Tibial nerve (tissue), 4 donors: ENCODE measurements at regions not wholly inside any gene's neighbourhood (a gene's known extent, or its start where the extent isn't known, plus 50 kb on each side); places are given as distances from the start of the nearest gene placed in this dataset.
A peak's percentile ranks its signal among the peaks of the same experiment; 100 is the strongest.

ENCODE experiments used
- DNase-seq, 2 donors: peaks; one replicate each; pipeline ENCODE4 v3.0.0-alpha.2; 2019; ENCODE audit warnings: low spot score in 2 of 2
- H3K27ac ChIP-seq, 4 donors: fragments of 200-600 bp; sonication (generic) in 3 of 4; one replicate each; pipeline ENCODE4 v1.5.1; 2017 to 2019; ENCODE audit warnings: mild to moderate bottlenecking in 1 of 4
- H3K27me3 ChIP-seq, 2 donors: fragments of 200-600 bp; sonication (generic) in 1 of 2; one replicate each; pipeline versions ENCODE4 v1.5.1 to v1.6.0; 2017 to 2019
- H3K36me3 ChIP-seq, 3 donors: fragments of 200-600 bp; sonication (generic); one replicate each; pipeline ENCODE4 v1.5.1; 2018 to 2019
- H3K4me1 ChIP-seq, 4 donors: fragments of 200-600 bp; sonication (generic) in 3 of 4; one replicate each; pipeline ENCODE4 v1.5.1; 2017 to 2019
- H3K4me3 ChIP-seq, 4 donors: fragments of 200-600 bp; sonication (generic) in 3 of 4; one replicate each; pipeline ENCODE4 v1.5.1; 2017 to 2019; ENCODE audit warnings: mild to moderate bottlenecking in 1 of 4, moderate library complexity in 1 of 4
- H3K9me3 ChIP-seq, 4 donors: fragments of 200-600 bp; sonication (generic) in 3 of 4; one replicate each; pipeline ENCODE4 v1.5.1; 2017 to 2019
- CTCF ChIP-seq, 5 experiments: fragments of 200-600 bp in 3 of 5; fragments of 450-650 bp in 2 of 5; sonication (generic) in 3 of 5; IDR thresholded peaks; one replicate each; pipeline ENCODE4 v1.5.1; 2016 to 2019; ENCODE audit warnings: antibody characterized with exemption in 5 of 5, mild to moderate bottlenecking in 3 of 5, moderate library complexity in 2 of 5
- EP300 ChIP-seq, 2 donors: sonication (generic); formaldehyde crosslinking; IDR thresholded peaks; one replicate each; pipeline ENCODE4 v1.6.1; 2017; ENCODE audit warnings: antibody characterized with exemption in 2 of 2, mild to moderate bottlenecking in 1 of 2
- POLR2A ChIP-seq, 2 donors: fragments of 450-650 bp; IDR thresholded peaks; one replicate each; pipeline ENCODE4 v1.6.1; 2017; ENCODE audit warnings: antibody characterized with exemption in 2 of 2, mild to moderate bottlenecking in 2 of 2, moderate library complexity in 2 of 2
- WGBS, 2 donors: methylation state at CpG; one replicate each; pipeline ENCODE4 v1.1.5; 2018; 5-methylcytosine and 5-hydroxymethylcytosine counted together

DNA sequence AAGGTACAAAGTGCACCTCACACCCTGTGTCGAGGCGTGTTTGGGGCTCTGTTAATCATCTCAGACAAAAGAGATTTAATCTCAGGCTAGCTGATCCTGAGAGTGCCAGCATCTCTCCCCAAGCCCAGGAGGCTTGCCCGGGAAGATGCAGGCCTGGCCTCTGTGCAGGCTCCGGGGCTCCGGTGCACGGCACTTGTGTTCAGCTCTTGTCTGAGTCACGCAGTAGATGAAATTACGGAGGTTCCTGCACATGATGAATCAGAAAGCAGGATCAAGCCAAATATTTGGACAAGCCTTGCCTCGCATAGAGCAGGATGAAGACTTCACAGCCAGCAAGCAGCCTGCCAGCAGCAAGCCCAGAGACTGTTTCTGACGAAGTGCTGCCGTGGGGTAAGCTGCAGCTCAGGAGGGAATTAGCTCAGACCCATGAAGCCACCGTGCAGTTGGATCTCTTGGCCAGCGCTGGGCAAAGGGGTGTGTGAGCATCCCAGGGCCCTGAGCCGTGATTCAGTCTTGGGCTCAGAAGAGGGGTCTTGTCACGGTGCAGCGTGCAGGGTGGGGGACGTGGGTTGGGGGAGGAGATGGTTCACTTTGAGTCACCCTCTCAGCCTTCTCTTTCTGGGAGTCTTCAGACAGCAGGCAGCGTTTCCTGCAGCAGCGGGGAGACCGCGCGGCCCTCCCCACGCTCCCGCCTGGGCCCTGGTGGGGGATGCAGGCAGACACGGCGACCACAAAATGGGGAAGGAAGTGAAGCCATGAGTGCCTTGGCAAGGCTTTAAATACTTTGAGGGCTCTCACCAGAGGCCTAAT, 89.2 kb upstream of the MEF2A start:
- Histone ChIP-seq H3K36me3 (no peaks in the 10 kb centered on the region), H3K27me3 (no peaks in the 10 kb centered on the region), H3K4me3 (no peak overlapping the region), H3K27ac (peak overlapping the region in 2 of 4 donors; percentile 53 to 83), H3K4me1 (peaks cover 0 to 29% (median 7%) of the 10 kb centered on the region in 4 donors), H3K9me3 (no peaks in the 10 kb centered on the region)
- peak in 1 of 2 donors; percentile 18 for TF ChIP-seq EP300 (IDR thresholded peaks at IDR 0.05)
- no peak for TF ChIP-seq POLR2A (IDR thresholded peaks at IDR 0.05)
- TF ChIP-seq CTCF (IDR thresholded peaks at IDR 0.05), result no peak
- 57 to 59% methylated on average over 21 to 26 of the region's 26 CpGs for WGBS, 2 donors
- DNase-seq, result peak in 1 of 2 donors; percentile 27

DNA sequence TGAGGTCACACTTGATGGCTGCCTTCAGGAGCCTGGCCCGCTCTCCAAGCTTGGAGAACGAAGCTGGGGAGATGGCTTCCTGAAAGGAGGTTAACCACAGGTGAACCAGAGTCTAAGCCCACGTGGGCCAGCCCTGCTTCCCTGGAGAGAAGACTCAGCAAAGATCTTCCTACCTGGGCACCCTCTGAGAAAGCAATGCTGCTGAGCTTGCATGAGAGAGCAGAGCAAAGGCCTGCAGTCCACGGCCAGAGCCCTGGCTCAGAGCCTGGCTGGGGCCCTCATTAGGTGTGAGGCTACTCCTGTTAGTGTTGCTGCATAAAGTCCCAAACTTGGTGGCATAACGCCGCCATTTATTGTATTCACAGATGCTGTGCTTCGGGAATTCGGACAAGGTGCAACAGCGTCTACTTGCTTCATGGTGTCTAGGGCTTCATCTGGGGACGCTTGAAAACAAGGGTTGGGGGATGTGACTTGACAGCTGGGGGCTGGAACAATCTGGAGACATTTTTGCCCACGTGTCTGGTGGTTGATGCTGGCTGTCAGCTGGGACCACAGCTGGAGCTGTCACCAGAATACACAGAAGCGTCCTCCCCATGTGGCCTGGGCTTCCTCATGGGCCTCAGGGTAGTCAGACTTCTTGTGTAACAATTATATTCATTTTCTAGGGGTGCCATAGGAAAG, 87.9 kb upstream of the MEF2A start:
- 82 to 87% methylated on average over 11 to 12 of the region's 12 CpGs for WGBS, 2 donors

DNA sequence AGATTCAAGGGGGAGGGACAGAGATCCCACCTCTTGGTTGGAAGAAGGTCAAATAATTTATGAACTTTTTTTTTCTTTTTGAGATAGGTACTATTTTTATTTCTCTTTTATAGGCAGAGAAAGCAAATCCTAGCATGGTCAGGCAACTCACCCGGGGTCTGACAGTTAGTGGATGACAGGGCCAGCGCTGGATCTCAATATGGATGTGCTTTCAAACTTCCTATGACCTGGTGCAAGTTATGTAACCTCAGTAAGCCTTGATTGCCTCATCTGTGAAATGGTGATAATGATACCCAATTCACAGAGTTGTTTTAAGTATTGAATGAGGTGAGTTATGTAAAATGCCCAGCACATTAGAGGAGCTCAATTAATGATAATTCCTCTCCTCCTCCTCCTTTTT, 86.8 kb upstream of the MEF2A start:
- no peaks in the 10 kb centered on the region for H3K36me3 ChIP-seq
- H3K4me1 ChIP-seq, result peaks cover 0 to 29% (median 7%) of the 10 kb centered on the region in 4 donors
- H3K27ac ChIP-seq, result no peak overlapping the region
- DNase-seq, result no peak
- H3K4me3 ChIP-seq, result no peak overlapping the region
- no peaks in the 10 kb centered on the region for H3K27me3 ChIP-seq
- TF ChIP-seq CTCF (IDR thresholded peaks at IDR 0.05) (no peak), POLR2A (IDR thresholded peaks at IDR 0.05) (no peak), EP300 (IDR thresholded peaks at IDR 0.05) (no peak)
- no peaks in the 10 kb centered on the region for H3K9me3 ChIP-seq
- 85 to 93% methylated on average over 2 of the region's 2 CpGs for WGBS, 2 donors

More for the DNA sequence above, 87.9 kb upstream of the MEF2A start:
- Histone ChIP-seq H3K36me3 (no peaks in the 10 kb centered on the region), H3K9me3 (no peaks in the 10 kb centered on the region), H3K27ac (no peak overlapping the region), H3K4me3 (no peak overlapping the region), H3K4me1 (peaks cover 0 to 29% (median 7%) of the 10 kb centered on the region in 4 donors), H3K27me3 (no peaks in the 10 kb centered on the region)
- DNase-seq, result no peak
- no peak for TF ChIP-seq POLR2A (IDR thresholded peaks at IDR 0.05)
- no peak for TF ChIP-seq CTCF (IDR thresholded peaks at IDR 0.05)
- TF ChIP-seq EP300 (IDR thresholded peaks at IDR 0.05), result no peak

GRCh38 chr15:99480016-99480810, 85.6 kb upstream of the MEF2A start:
- Histone ChIP-seq H3K27me3 (no peaks in the 10 kb centered on the region), H3K9me3 (no peaks in the 10 kb centered on the region), H3K4me1 (peaks cover 0 to 26% (median 7%) of the 10 kb centered on the region in 4 donors), H3K36me3 (no peaks in the 10 kb centered on the region), H3K4me3 (no peak overlapping the region), H3K27ac (no peak overlapping the region)
- WGBS, 2 donors, result 87 to 88% methylated on average over 10 of the region's 10 CpGs
- no peak for DNase-seq
- TF ChIP-seq EP300 (IDR thresholded peaks at IDR 0.05) (no peak), CTCF (IDR thresholded peaks at IDR 0.05) (no peak), POLR2A (IDR thresholded peaks at IDR 0.05) (no peak)
